ENCODE measurements at regions not wholly inside any gene's neighbourhood (a gene's known extent, or its start where the extent isn't known, plus 50 kb on each side); places are given as distances from the start of the nearest gene placed in this dataset.

- H3K27ac ChIP-seq (ENCODE audit: low read depth in 1 of 2, low read length in 2 of 2) = no peak overlapping the region
- TF ChIP-seq JUND (IDR thresholded peaks at IDR 0.05) (no peak), FOXA2 (IDR thresholded peaks at IDR 0.05) (no peak), RXRA (IDR thresholded peaks at IDR 0.05) (no peak)
- no peak overlapping the region for H3K9ac ChIP-seq (ENCODE audit: low read depth in 1 of 2, low read length in 2 of 2)
- H3K4me1 ChIP-seq (ENCODE audit: control insufficient read depth in 4 of 4, insufficient read depth in 4 of 4, low read length in 3 of 4) = no peaks in the 10 kb centered on the region
- no peaks in the 10 kb centered on the region for H3K36me3 ChIP-seq (ENCODE audit: control insufficient read depth in 4 of 4, insufficient read depth in 3 of 4, low read depth in 1 of 4, low read length in 3 of 4)
- DNase-seq (ENCODE audit: low spot score) = no peak
- WGBS = 85% methylated on average over 8 of the region's 8 CpGs
- no peak overlapping the region for H3K4me3 ChIP-seq (ENCODE audit: low read depth in 1 of 3, low read length in 3 of 3)
- H3K27me3 ChIP-seq (ENCODE audit: control insufficient read depth in 4 of 4, insufficient read depth in 4 of 4, low read length in 3 of 4) = no peaks in the 10 kb centered on the region
- no peaks in the 10 kb centered on the region for H3K9me3 ChIP-seq (ENCODE audit: control insufficient read depth in 4 of 4, low read length in 3 of 4)
Measured at GRCh38 chr5:167895899-167896659, 395.4 kb upstream of the WWC1 start.

- Histone ChIP-seq H3K9me3 (ENCODE audit: control insufficient read depth in 4 of 4, low read length in 3 of 4) (no peaks in the 10 kb centered on the region), H3K4me3 (ENCODE audit: low read depth in 1 of 3, low read length in 3 of 3) (no peak overlapping the region), H3K4me1 (ENCODE audit: control insufficient read depth in 4 of 4, insufficient read depth in 4 of 4, low read length in 3 of 4) (no peaks in the 10 kb centered on the region), H3K9ac (ENCODE audit: low read depth in 1 of 2, low read length in 2 of 2) (no peak overlapping the region), H3K27ac (ENCODE audit: low read depth in 1 of 2, low read length in 2 of 2) (no peak overlapping the region), H3K36me3 (ENCODE audit: control insufficient read depth in 4 of 4, insufficient read depth in 3 of 4, low read depth in 1 of 4, low read length in 3 of 4) (no peaks in the 10 kb centered on the region), H3K27me3 (ENCODE audit: control insufficient read depth in 4 of 4, insufficient read depth in 4 of 4, low read length in 3 of 4) (no peaks in the 10 kb centered on the region)
- 83% methylated on average over 10 of the region's 10 CpGs for WGBS
- DNase-seq (ENCODE audit: low spot score) = no peak
- no peak for TF ChIP-seq RXRA (IDR thresholded peaks at IDR 0.05)
- no peak for TF ChIP-seq YY1 (IDR thresholded peaks at IDR 0.05)
- no peak for TF ChIP-seq NR2F2 (IDR thresholded peaks at IDR 0.05)
- no peak for TF ChIP-seq JUND (IDR thresholded peaks at IDR 0.05)
- TF ChIP-seq SP1 (IDR thresholded peaks at IDR 0.05) = no peak
- no peak for TF ChIP-seq ATF3 (IDR thresholded peaks at IDR 0.05)
- TF ChIP-seq TAF1 (conservative IDR thresholded peaks at IDR 0.05) = no peak
- no peak for TF ChIP-seq ZBTB33 (IDR thresholded peaks at IDR 0.05)
- TF ChIP-seq FOXA2 (IDR thresholded peaks at IDR 0.05) = no peak
- TF ChIP-seq RAD21 (IDR thresholded peaks at IDR 0.05) = no peak
- TF ChIP-seq HNF4G (IDR thresholded peaks at IDR 0.05) = no peak
Measured at GRCh38 chr5:167896814-167897213, 394.6 kb upstream of the WWC1 start.

GRCh38 chr5:167897371-167897770 lies 394.1 kb upstream of the WWC1 start:
- no peak for DNase-seq (ENCODE audit: low spot score)
- no peak for TF ChIP-seq FOXA1 (IDR thresholded peaks at IDR 0.05)
- no peak for TF ChIP-seq YY1 (IDR thresholded peaks at IDR 0.05)
- TF ChIP-seq RXRA (IDR thresholded peaks at IDR 0.05) = no peak
- Histone ChIP-seq H3K4me1 (ENCODE audit: control insufficient read depth in 4 of 4, insufficient read depth in 4 of 4, low read length in 3 of 4) (no peaks in the 10 kb centered on the region), H3K4me3 (ENCODE audit: low read depth in 1 of 3, low read length in 3 of 3) (no peak overlapping the region), H3K36me3 (ENCODE audit: control insufficient read depth in 4 of 4, insufficient read depth in 3 of 4, low read depth in 1 of 4, low read length in 3 of 4) (no peaks in the 10 kb centered on the region), H3K27ac (ENCODE audit: low read depth in 1 of 2, low read length in 2 of 2) (no peak overlapping the region), H3K9ac (ENCODE audit: low read depth in 1 of 2, low read length in 2 of 2) (no peak overlapping the region), H3K9me3 (ENCODE audit: control insufficient read depth in 4 of 4, low read length in 3 of 4) (no peaks in the 10 kb centered on the region), H3K27me3 (ENCODE audit: control insufficient read depth in 4 of 4, insufficient read depth in 4 of 4, low read length in 3 of 4) (no peaks in the 10 kb centered on the region)
- WGBS = 90% methylated on average over 1 of the region's 1 CpG

Measured in liver (tissue), 7 donors.